DOHH2 (cell line): ENCODE measurements at regions not wholly inside any gene's neighbourhood (a gene's known extent, or its start where the extent isn't known, plus 50 kb on each side); places are given as distances from the start of the nearest gene placed in this dataset.

Source experiments
- CTCF ChIP-seq: fragments of 200-600 bp; sonication (generic); IDR thresholded peaks from one replicate; pipeline ENCODE4 v1.5.1; 2014; ENCODE audit warnings: antibody characterized with exemption, mild to moderate bottlenecking, low read depth, low read length; ENCODE audit not compliant: poor library complexity, severe bottlenecking
- EZH2phosphoT487 ChIP-seq: fragments of 200-600 bp; sonication (generic); IDR thresholded peaks from 2 replicates; pipeline ENCODE4 v1.6.1; 2017; ENCODE audit warnings: borderline replicate concordance, mild to moderate bottlenecking, antibody characterized with exemption, low read length, moderate library complexity, mixed read lengths

- TF ChIP-seq CTCF, result no peak
- no peak for TF ChIP-seq EZH2phosphoT487
Measured at GRCh38 chr12:92055877-92056276, 89.8 kb downstream of the BTG1 start.
